ENCODE measurements at regions not wholly inside any gene's neighbourhood (a gene's known extent, or its start where the extent isn't known, plus 50 kb on each side); places are given as distances from the start of the nearest gene placed in this dataset.
"Not testable (repeated sequence)": the region's sequence is repeated elsewhere in the genome, so short reads cannot be mapped to it uniquely, and the experiment has no call there.

GRCh38 chr2:242061930-242062329 is 192.4 kb downstream of the RTP5 start:
- TF ChIP-seq CHD1 (IDR thresholded peaks at IDR 0.05; ENCODE audit: low read depth, low read length); CTCF (IDR thresholded peaks at IDR 0.05 in 2 of 3, conservative IDR thresholded peaks at IDR 0.05 in 1 of 3; ENCODE audit: control insufficient read depth in 2 of 3, extremely low read depth in 1 of 3, insufficient read depth in 1 of 3, low read depth in 3 of 3, low read length in 3 of 3); KAT2A (conservative IDR thresholded peaks at IDR 0.05; ENCODE audit: control insufficient read depth, low read depth, low read length); USF2 (IDR thresholded peaks at IDR 0.05; ENCODE audit: borderline replicate concordance, low read depth, low read length); POLR2A (IDR thresholded peaks at IDR 0.05; ENCODE audit: low read depth, low read length); ZBTB4 (CRISPR knock-in tag; IDR thresholded peaks at IDR 0.05); EED (IDR thresholded peaks at IDR 0.05; ENCODE audit: low read depth); CREB1 (IDR thresholded peaks at IDR 0.05; ENCODE audit: low read depth): not testable (repeated sequence)
